Activated T-cell treated with anti-CD3 and anti-CD28 coated beads, Interleukin-2, amount 50 U/mL, for 4 hours (primary cell): ENCODE measurements at regions not wholly inside any gene's neighbourhood (a gene's known extent, or its start where the extent isn't known, plus 50 kb on each side); places are given as distances from the start of the nearest gene placed in this dataset.

ENCODE experiments used
- ATAC-seq, 2 donors: fragments of 200-7000 bp; cut with Tn5 transposase; one replicate each; pipeline ENCODE4 v1.10.0; 2021
- DNase-seq: peaks from one replicate; pipeline ENCODE4 v3.0.0-alpha.2; 2020
- H3K27me3 Mint-ChIP-seq: one replicate; pipeline ENCODE4 v1.8.0; 2021; ENCODE audit warnings: low read depth, mixed read lengths
- H3K36me3 Mint-ChIP-seq: one replicate; pipeline ENCODE4 v1.8.0; 2022; ENCODE audit warnings: mixed read lengths; ENCODE audit not compliant: insufficient read depth
- H3K4me1 Mint-ChIP-seq: one replicate; pipeline ENCODE4 v1.8.0; 2021; ENCODE audit warnings: low read depth, mixed read lengths
- H3K4me3 Mint-ChIP-seq: one replicate; pipeline ENCODE4 v1.8.0; 2021; ENCODE audit warnings: mild to moderate bottlenecking, moderate library complexity, mixed read lengths
- H3K9me3 Mint-ChIP-seq: one replicate; pipeline ENCODE4 v1.8.0; 2021; ENCODE audit warnings: mixed read lengths

DNA sequence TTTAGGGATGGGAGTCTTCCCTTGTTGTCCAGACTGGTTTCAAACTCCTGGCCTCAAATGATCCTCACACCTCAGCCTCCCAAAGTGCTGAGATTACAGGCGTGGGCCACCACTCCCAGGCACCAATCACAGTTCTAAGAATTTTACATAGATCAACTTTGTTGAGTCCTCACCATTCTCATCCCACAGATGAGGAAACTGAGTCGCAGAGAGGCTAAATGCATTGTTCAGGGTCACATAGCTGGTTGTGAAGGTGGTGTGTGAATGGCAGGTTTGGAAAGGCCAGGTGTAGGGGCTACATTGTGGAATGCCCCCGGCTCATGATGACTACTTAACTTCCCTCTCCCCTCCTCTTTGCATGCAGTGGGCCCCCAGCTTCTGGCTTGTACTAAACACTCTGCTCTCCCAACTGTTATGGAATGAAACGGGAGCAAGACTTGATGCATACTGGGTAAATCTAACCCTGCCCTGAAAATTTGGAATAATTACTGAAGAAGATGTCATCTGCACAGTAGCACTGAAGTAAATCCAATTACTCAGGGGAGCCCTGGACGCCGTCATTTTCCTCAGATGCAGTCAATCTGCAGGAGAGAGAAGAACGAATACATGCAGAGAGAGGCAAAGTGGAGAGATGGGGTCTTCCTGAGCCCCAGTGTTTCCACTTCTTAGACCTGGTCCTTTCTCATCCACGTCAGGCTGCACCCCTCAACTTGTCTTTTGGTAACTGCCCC lies 102.3 kb upstream of the ZNF217 start:
- Mint-ChIP-seq H3K36me3 (no peaks in the 10 kb centered on the region), H3K4me3 (no peak overlapping the region), H3K4me1 (peaks cover 23% of the 10 kb centered on the region), H3K9me3 (no peaks in the 10 kb centered on the region), H3K27me3 (no peaks in the 10 kb centered on the region)
- no peak for ATAC-seq
- DNase-seq = no peak

- H3K4me3 Mint-ChIP-seq = peak overlapping the region; percentile 54
- DNase-seq (no peak), ATAC-seq (peak; percentile 58 to 62)
- no peaks in the 10 kb centered on the region for H3K27me3 Mint-ChIP-seq
- H3K4me1 Mint-ChIP-seq = peaks cover 20% of the 10 kb centered on the region
- no peaks in the 10 kb centered on the region for H3K9me3 Mint-ChIP-seq
- no peaks in the 10 kb centered on the region for H3K36me3 Mint-ChIP-seq
These were observed 99.7 kb upstream of the ZNF217 start for GRCh38 chr20:53693262-53693871.

GRCh38 chr20:53692465-53693067 lies 98.9 kb upstream of the ZNF217 start:
- Mint-ChIP-seq H3K4me1 (peaks cover 20% of the 10 kb centered on the region), H3K4me3 (no peak overlapping the region), H3K9me3 (no peaks in the 10 kb centered on the region), H3K36me3 (no peaks in the 10 kb centered on the region), H3K27me3 (no peaks in the 10 kb centered on the region)
- ATAC-seq = peak in 1 of 2 donors; percentile 31
- DNase-seq = no peak

DNA sequence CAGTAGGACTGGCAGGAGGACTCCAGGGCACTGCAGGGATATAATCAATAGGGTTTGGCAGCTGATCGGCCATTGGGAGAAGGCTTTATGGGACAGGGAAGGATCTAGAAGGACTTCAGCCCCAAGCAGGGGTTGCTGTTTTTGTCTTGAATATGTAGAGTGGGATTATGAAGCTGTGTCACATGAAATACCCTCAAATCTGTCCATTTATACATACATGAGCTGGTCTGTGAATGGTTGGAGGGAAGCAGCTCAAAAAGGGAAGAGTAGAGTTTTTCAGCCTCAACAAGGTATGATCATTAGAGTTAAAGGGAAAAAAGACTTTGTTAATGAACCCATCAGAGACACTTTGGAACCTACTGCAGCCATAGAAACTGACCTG lies 98.2 kb upstream of the ZNF217 start:
- no peaks in the 10 kb centered on the region for H3K27me3 Mint-ChIP-seq
- no peak overlapping the region for H3K4me3 Mint-ChIP-seq
- no peaks in the 10 kb centered on the region for H3K9me3 Mint-ChIP-seq
- H3K4me1 Mint-ChIP-seq = peaks cover 22% of the 10 kb centered on the region
- ATAC-seq (no peak), DNase-seq (no peak)
- no peaks in the 10 kb centered on the region for H3K36me3 Mint-ChIP-seq

- H3K4me1 Mint-ChIP-seq = peaks cover 23% of the 10 kb centered on the region
These were observed 97.6 kb upstream of the ZNF217 start for GRCh38 chr20:53691060-53691810.

GRCh38 chr20:53688085-53688484 lies 94.4 kb upstream of the ZNF217 start:
- ATAC-seq = no peak
- DNase-seq = no peak
- no peak overlapping the region for H3K4me3 Mint-ChIP-seq
- no peaks in the 10 kb centered on the region for H3K9me3 Mint-ChIP-seq
- H3K4me1 Mint-ChIP-seq = peaks cover 30% of the 10 kb centered on the region
- no peaks in the 10 kb centered on the region for H3K36me3 Mint-ChIP-seq
- H3K27me3 Mint-ChIP-seq = no peaks in the 10 kb centered on the region

More at GRCh38 chr20:53691060-53691810, 97.6 kb upstream of the ZNF217 start:
- DNase-seq (no peak), ATAC-seq (no peak)
- Mint-ChIP-seq H3K4me3 (no peak overlapping the region), H3K9me3 (no peaks in the 10 kb centered on the region), H3K27me3 (no peaks in the 10 kb centered on the region), H3K36me3 (no peaks in the 10 kb centered on the region)

GRCh38 chr20:53685070-53685595 lies 91.5 kb upstream of the ZNF217 start:
- Mint-ChIP-seq H3K36me3 (no peaks in the 10 kb centered on the region), H3K27me3 (no peaks in the 10 kb centered on the region), H3K4me1 (peaks cover 18% of the 10 kb centered on the region), H3K9me3 (no peaks in the 10 kb centered on the region), H3K4me3 (no peak overlapping the region)
- ATAC-seq (no peak), DNase-seq (no peak)

- no peak for ATAC-seq
- no peaks in the 10 kb centered on the region for H3K9me3 Mint-ChIP-seq
- H3K27me3 Mint-ChIP-seq = no peaks in the 10 kb centered on the region
- H3K4me3 Mint-ChIP-seq = no peak overlapping the region
- DNase-seq = no peak
- peaks cover 23% of the 10 kb centered on the region for H3K4me1 Mint-ChIP-seq
- no peaks in the 10 kb centered on the region for H3K36me3 Mint-ChIP-seq
These were observed 89.9 kb upstream of the ZNF217 start for GRCh38 chr20:53683506-53683905.

DNA sequence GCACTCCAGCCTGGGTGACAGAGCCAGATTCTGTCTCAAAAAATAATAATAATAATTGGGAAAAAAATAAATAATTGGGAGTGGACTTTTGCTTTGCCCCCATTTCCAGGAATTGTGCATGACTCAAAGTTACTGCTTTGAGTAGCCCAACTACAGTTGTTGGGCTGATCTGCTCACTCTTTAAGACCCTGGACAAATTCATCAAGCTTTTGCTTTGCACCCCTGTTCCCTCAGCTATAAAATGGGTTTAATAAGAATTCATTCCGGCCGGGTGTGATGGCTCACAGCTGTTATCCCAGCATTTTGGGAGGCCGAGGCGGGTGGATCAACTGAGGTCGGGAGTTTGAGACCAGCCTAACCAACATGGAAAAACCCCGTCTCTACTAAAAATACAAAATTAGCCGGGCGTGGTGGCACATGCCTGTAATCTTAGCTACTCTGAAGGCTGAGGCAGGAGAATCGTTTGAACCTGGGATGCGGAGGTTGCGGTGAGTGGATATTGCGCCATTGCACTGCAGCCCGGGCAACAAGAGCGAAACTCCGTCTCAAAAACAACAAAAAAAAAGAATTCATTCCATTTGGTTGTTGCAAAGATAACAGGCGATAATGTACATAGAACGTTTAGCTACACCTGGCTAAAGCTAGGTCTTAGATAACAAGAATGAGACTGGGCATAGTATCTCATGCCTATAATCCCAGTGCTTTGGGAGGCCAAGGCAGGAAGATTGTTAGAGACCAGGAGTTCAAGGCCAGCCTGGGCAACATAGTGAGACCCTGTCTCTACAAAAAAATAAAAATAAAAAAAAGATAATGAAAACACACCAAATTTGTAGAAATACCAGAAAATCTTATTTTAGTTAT lies 87.9 kb upstream of the ZNF217 start:
- Mint-ChIP-seq H3K27me3 (no peaks in the 10 kb centered on the region), H3K9me3 (no peaks in the 10 kb centered on the region), H3K36me3 (no peaks in the 10 kb centered on the region), H3K4me1 (peaks cover 33% of the 10 kb centered on the region), H3K4me3 (no peak overlapping the region)
- ATAC-seq (no peak), DNase-seq (no peak)

DNA sequence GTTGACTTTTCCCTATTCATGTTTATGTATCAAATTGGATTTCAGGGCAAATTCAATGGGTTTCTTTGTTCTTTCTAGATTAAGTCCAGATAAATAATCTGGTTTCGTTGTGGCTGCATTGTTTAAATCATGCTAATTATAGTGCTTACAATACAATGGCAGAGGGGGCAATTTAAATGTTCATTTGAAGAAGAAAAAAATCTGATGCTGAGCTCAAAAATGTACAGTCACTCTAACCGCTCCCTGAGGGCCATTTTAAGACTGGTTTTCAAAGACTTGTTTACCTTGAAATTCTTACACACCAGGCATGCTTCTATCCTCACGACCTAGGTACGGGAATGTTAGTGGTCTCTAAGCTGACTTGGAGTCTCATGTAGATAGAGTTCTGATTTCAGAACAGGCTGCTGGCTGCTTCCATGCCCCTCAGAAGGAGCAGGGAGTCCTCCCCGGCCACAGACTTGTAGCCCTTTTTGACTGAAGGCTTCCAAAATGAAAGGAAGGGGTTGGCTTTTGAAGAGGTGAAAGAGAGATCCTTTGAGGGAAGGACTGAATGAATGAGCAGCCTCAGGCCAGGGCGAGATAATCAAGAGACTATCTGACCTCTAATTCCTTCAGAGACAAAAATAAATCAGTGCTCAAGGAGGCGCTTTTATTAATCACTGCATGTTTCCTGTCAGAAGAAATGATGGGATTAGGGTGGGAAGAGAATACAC lies 86.1 kb upstream of the ZNF217 start:
- no peaks in the 10 kb centered on the region for H3K27me3 Mint-ChIP-seq
- H3K4me3 Mint-ChIP-seq = no peak overlapping the region

DNA sequence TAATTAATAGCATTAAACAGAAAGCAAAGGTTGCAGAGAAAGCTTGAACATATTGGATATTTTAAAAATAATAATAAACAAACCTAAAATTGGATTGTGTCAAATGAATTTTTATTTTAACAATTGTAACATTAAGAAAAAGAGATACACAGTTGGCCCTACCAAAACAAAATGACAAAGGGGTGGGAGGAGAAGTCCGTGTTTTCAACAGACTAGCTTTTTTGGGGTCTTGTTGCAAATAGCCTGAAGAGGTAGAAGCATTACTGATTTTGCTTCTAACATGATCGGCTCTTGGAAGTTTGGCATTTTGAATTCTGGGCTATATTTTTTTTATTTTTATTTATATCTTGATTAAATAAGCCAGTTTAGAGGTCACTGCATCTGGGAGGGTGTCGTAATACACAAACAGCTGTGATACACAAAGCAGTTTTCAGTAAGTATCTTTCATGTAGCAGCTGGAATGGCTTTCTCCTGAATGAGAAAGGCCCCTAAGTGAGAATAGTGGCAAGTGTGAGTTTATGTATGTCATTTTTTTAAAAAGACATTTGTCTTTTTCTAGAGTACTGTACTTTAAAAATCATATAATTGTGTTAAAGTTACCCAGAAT lies 85.5 kb upstream of the ZNF217 start:
- Mint-ChIP-seq H3K4me3 (no peak overlapping the region), H3K27me3 (no peaks in the 10 kb centered on the region), H3K9me3 (no peaks in the 10 kb centered on the region), H3K4me1 (peaks cover 21% of the 10 kb centered on the region), H3K36me3 (no peaks in the 10 kb centered on the region)
- ATAC-seq (no peak), DNase-seq (no peak)

More for the DNA sequence above, 86.1 kb upstream of the ZNF217 start:
- DNase-seq = no peak
- Mint-ChIP-seq H3K9me3 (no peaks in the 10 kb centered on the region), H3K4me1 (peaks cover 21% of the 10 kb centered on the region), H3K36me3 (no peaks in the 10 kb centered on the region)
- no peak for ATAC-seq

GRCh38 chr20:53678315-53678989 lies 84.8 kb upstream of the ZNF217 start:
- Mint-ChIP-seq H3K27me3 (no peaks in the 10 kb centered on the region), H3K4me1 (peaks cover 21% of the 10 kb centered on the region), H3K36me3 (no peaks in the 10 kb centered on the region), H3K4me3 (no peak overlapping the region), H3K9me3 (no peaks in the 10 kb centered on the region)
- ATAC-seq = no peak
- no peak for DNase-seq
